ENCODE measurements at regions not wholly inside any gene's neighbourhood (a gene's known extent, or its start where the extent isn't known, plus 50 kb on each side); places are given as distances from the start of the nearest gene placed in this dataset.

DNA sequence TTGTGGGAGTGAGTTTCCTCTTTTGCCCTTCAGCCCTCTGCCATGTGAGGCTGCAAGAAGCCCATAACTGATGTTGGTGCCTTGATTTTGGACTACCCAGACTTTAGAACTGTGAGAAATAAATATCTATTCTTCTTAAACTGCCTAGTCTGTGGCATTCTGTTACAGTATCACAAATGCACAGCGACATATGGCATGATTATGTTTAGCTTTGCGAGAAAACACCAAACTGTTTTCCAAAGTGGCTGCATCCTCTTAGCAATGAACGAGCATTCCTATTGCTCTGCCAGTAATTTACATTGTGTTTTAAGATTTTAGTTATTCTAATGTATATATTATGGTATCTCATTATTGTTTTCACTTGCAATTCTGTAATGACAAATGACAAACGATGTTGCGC, 246.7 kb downstream of the HLX start:
- intact Hi-C loops (cut with DNase I) = no loop called here
- H3K4me3 ChIP-seq = no peak overlapping the region
- no peak overlapping the region for H3K27ac ChIP-seq
- TF ChIP-seq, protein P1, sequence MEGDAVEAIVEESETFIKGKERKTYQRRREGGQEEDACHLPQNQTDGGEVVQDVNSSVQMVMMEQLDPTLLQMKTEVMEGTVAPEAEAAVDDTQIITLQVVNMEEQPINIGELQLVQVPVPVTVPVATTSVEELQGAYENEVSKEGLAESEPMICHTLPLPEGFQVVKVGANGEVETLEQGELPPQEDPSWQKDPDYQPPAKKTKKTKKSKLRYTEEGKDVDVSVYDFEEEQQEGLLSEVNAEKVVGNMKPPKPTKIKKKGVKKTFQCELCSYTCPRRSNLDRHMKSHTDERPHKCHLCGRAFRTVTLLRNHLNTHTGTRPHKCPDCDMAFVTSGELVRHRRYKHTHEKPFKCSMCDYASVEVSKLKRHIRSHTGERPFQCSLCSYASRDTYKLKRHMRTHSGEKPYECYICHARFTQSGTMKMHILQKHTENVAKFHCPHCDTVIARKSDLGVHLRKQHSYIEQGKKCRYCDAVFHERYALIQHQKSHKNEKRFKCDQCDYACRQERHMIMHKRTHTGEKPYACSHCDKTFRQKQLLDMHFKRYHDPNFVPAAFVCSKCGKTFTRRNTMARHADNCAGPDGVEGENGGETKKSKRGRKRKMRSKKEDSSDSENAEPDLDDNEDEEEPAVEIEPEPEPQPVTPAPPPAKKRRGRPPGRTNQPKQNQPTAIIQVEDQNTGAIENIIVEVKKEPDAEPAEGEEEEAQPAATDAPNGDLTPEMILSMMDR (IDR thresholded peaks at IDR 0.05) = no peak
- DNase-seq (no peak), ATAC-seq (no peak)
- no peaks in the 10 kb centered on the region for H3K36me3 ChIP-seq
- peaks cover 0 to 4% of the 10 kb centered on the region in 2 donors for H3K9me3 ChIP-seq
- H3K27me3 ChIP-seq = no peaks in the 10 kb centered on the region
- no peaks in the 10 kb centered on the region for H3K4me1 ChIP-seq

DNA sequence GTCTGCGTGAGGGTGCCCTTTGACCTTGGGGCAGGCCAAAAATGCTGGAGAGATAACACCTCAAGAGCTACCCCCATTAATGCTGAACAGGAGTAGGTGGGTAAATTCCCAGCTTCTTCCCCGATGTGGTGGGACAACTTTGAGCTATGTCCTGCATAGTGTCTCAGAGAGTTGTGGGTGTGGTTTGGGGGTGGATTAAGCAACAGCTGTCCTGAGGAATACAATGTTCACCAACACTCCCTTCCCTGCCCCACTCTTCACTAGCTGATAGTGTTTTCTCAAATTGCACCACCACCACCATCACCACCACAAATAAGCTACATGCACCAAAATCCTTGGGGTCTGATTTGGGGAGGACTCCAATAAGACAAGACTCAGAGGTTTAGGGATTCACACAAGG, 258.4 kb downstream of the HLX start:
- peaks cover 0 to 3% of the 10 kb centered on the region in 2 donors for H3K9me3 ChIP-seq
- H3K4me3 ChIP-seq = no peak overlapping the region
- no peak overlapping the region for H3K27ac ChIP-seq
- no peaks in the 10 kb centered on the region for H3K27me3 ChIP-seq
- ATAC-seq (no peak), DNase-seq (no peak)
- no peaks in the 10 kb centered on the region for H3K36me3 ChIP-seq
- TF ChIP-seq, protein P1 (IDR thresholded peaks at IDR 0.05) = no peak
- H3K4me1 ChIP-seq = no peaks in the 10 kb centered on the region
- intact Hi-C loops (cut with DNase I) = no loop called here

DNA sequence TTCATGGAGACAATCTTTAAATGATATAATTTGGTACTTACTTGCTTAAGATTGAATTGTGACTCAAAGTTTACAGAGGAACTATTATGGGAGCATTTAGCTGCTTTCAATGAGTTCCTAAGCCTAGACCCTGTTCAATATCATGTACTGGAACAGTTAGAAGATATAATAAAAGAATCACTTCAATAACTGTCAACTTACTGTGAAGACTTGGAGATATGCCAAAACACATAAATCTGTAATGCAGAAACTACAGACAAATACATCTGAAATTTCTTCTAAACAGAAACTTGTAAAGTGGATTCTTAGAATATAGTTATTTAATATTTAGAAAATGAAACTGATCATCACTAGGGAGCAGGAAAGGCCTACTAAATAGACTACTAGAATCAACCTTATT, 259.3 kb downstream of the HLX start:
- Histone ChIP-seq H3K9me3 (peaks cover 0 to 3% of the 10 kb centered on the region in 2 donors), H3K4me3 (no peak overlapping the region), H3K36me3 (no peaks in the 10 kb centered on the region), H3K27ac (no peak overlapping the region), H3K4me1 (no peaks in the 10 kb centered on the region), H3K27me3 (no peaks in the 10 kb centered on the region)
- DNase-seq (no peak), ATAC-seq (no peak)
- intact Hi-C loops (cut with DNase I) = no loop called here
- TF ChIP-seq, protein P1 (IDR thresholded peaks at IDR 0.05) = no peak

DNA sequence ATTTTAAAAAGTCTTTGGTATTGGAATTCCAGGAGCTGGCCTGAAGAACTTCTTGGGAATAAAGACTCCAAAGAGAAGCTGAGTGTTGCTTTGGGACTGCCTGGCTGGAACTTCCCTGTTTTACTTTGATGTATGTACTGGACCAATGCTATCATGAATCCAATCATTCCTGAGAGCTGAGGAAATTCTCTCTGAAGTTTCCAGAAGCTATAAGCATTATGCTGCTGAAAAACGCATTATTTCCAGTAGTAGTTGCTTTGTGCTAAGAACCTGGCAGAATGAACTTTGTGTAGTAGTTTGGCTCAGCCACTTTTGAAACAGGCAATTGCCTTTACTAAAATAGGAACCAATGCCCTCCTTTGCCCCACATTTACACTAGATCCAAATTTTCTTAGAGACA, 260.7 kb downstream of the HLX start:
- Histone ChIP-seq H3K36me3 (no peaks in the 10 kb centered on the region), H3K27ac (no peak overlapping the region), H3K9me3 (peaks cover 0 to 3% of the 10 kb centered on the region in 2 donors), H3K4me3 (no peak overlapping the region), H3K27me3 (no peaks in the 10 kb centered on the region), H3K4me1 (no peaks in the 10 kb centered on the region)
- DNase-seq = no peak
- TF ChIP-seq, protein P1 (IDR thresholded peaks at IDR 0.05) = no peak
- no peak for ATAC-seq
- intact Hi-C loops (cut with DNase I) = no loop called here

DNA sequence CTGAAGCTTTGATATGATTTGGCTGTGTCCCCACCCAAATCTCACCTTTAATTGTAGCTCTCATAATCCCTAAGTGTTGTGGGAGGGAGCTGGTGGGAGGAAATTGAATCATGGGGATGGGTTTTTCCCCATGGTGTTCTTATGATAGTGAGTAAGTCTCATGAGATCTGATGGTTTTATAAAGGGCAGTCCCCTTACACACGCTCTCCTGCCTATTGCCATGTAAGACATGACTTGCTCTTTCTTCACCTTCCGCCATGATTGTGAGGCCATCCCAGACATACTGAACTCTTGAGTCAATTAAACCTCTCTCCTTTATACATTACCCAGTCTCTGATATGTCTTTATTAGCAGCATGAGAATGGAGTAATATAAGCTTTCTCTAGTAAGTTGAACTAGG, 261.9 kb downstream of the HLX start:
- DNase-seq (peak in 1 of 4 donors; percentile 35), ATAC-seq (no peak)

More for the DNA sequence above, 261.9 kb downstream of the HLX start:
- Histone ChIP-seq H3K9me3 (peaks cover 0 to 3% of the 10 kb centered on the region in 2 donors), H3K36me3 (no peaks in the 10 kb centered on the region), H3K27me3 (no peaks in the 10 kb centered on the region), H3K27ac (no peak overlapping the region), H3K4me3 (no peak overlapping the region), H3K4me1 (no peaks in the 10 kb centered on the region)
- TF ChIP-seq, protein P1 (IDR thresholded peaks at IDR 0.05) = no peak
- intact Hi-C loops (cut with DNase I) = no loop called here

All from left lung (tissue), 4 donors.